SK-N-SH (cell line): ENCODE measurements at regions not wholly inside any gene's neighbourhood (a gene's known extent, or its start where the extent isn't known, plus 50 kb on each side); places are given as distances from the start of the nearest gene placed in this dataset.

Source experiments
- CTCF ChIA-PET: fragments of 300-600, 350-600 bp; formaldehyde crosslinking; extraction: SDS; loops from one replicate; lab custom pipeline; 2021; lab: Yijun Ruan, JAX
- POLR2A ChIA-PET: fragments of 350-600 bp; sonication (Branson Sonifier 250); formaldehyde crosslinking; extraction: SDS; loops from one replicate; lab custom pipeline; 2020; ENCODE audit warnings: antibody characterized with exemption, inconsistent platforms; lab: Yijun Ruan, JAX
- DNase-seq: peaks from one replicate; pipeline ENCODE4 v3.0.0; 2012
- H2AFZ ChIP-seq: fragments of 200-600 bp; sonication (generic); 2 replicates; pipeline ENCODE4 v1.8.1; 2016; ENCODE audit warnings: antibody characterized with exemption, mild to moderate bottlenecking, low read depth
- H3F3A ChIP-seq: fragments of 200-600 bp; sonication (generic); replicated peaks from 2 replicates; pipeline ENCODE3; 2016; ENCODE audit warnings: antibody characterized with exemption, mild to moderate bottlenecking; ENCODE audit not compliant: insufficient read depth
- H3K27ac ChIP-seq, 2 experiments: fragments of 200-500 bp in 1 of 2; fragments of 200-600 bp in 1 of 2; sonication (Bioruptor generic) in 1 of 2; sonication (generic), shearing (Covaris generic) in 1 of 2; 2 replicates each; pipeline versions ENCODE4 v1.5.1 to v1.6.1; 2014 to 2016; ENCODE audit warnings: low read depth in 2 of 2, inconsistent platforms in 1 of 2, low read length in 1 of 2, mild to moderate bottlenecking in 1 of 2, mixed read lengths in 1 of 2
- H3K27me3 ChIP-seq: fragments of 200-600 bp; sonication (generic), shearing (Covaris generic); 2 replicates; pipeline ENCODE4 v1.6.1; 2016; ENCODE audit warnings: mixed run types; ENCODE audit not compliant: insufficient read depth
- H3K36me3 ChIP-seq, 2 experiments: fragments of 200-500 bp in 1 of 2; fragments of 200-600 bp in 1 of 2; sonication (Bioruptor generic) in 1 of 2; sonication (generic) in 1 of 2; replicated peaks in 1 of 2; 2 replicates each; pipeline versions ENCODE3 to v1.5.1; 2014 to 2016; ENCODE audit warnings: low read length in 1 of 2, mild to moderate bottlenecking in 1 of 2; ENCODE audit not compliant: insufficient read depth in 2 of 2, control insufficient read depth in 1 of 2
- H3K4me1 ChIP-seq, 2 experiments: fragments of 200-500 bp in 1 of 2; fragments of 200-600 bp in 1 of 2; sonication (Bioruptor generic) in 1 of 2; sonication (generic), shearing (Covaris generic) in 1 of 2; 2 replicates each; pipeline versions ENCODE4 v1.5.1 to v1.6.1; 2014 to 2016; ENCODE audit warnings: low read depth in 1 of 2, low read length in 1 of 2, mixed run types in 1 of 2; ENCODE audit not compliant: insufficient read depth in 2 of 2, control insufficient read depth in 1 of 2
- H3K4me2 ChIP-seq: fragments of 200-600 bp; sonication (generic), shearing (Covaris generic); 2 replicates; pipeline ENCODE4 v1.6.1; 2017; ENCODE audit warnings: mixed run types
- H3K4me3 ChIP-seq, 2 experiments: fragments of 200-500 bp in 1 of 2; fragments of 200-600 bp in 1 of 2; sonication (Bioruptor generic) in 1 of 2; sonication (generic), shearing (Covaris generic) in 1 of 2; 2 replicates each; pipeline versions ENCODE4 v1.5.1 to v1.8.1; 2014 to 2016; ENCODE audit warnings: low read depth in 2 of 2, inconsistent platforms in 1 of 2, low read length in 1 of 2, mild to moderate bottlenecking in 1 of 2, mixed read lengths in 1 of 2, moderate library complexity in 1 of 2
- H3K79me2 ChIP-seq: fragments of 200-600 bp; sonication (generic); 2 replicates; pipeline ENCODE4 v1.8.1; 2017; ENCODE audit warnings: mild to moderate bottlenecking; ENCODE audit not compliant: insufficient read depth
- H3K9ac ChIP-seq: fragments of 200-600 bp; sonication (generic); 2 replicates; pipeline ENCODE4 v1.6.1; 2017; ENCODE audit warnings: mixed run types
- H3K9me2 ChIP-seq: fragments of 200-600 bp; sonication (generic); 2 replicates; pipeline ENCODE4 v1.6.1; 2017; ENCODE audit warnings: mixed run types
- H3K9me3 ChIP-seq: fragments of 200-600 bp; sonication (generic); 2 replicates; pipeline ENCODE4 v1.6.1; 2017; ENCODE audit warnings: mixed run types, mild to moderate bottlenecking, moderate library complexity
- H4K20me1 ChIP-seq: fragments of 200-600 bp; sonication (generic); 2 replicates; pipeline ENCODE4 v1.6.1; 2017; ENCODE audit warnings: mild to moderate bottlenecking, mixed run types; ENCODE audit not compliant: insufficient read depth
- ELF1 ChIP-seq: IDR thresholded peaks from 2 replicates; pipeline ENCODE4 v1.4.0; 2012
- EP300 ChIP-seq, 2 experiments: IDR thresholded peaks; 2 replicates each; pipeline versions ENCODE4 v1.4.0 to v1.6.1; 2012; ENCODE audit warnings: borderline replicate concordance in 1 of 2, low read depth in 1 of 2, low read length in 1 of 2
- EZH2phosphoT487 ChIP-seq: fragments of 200-600 bp; sonication (generic); IDR thresholded peaks from 2 replicates; pipeline ENCODE4 v1.6.1; 2017; ENCODE audit warnings: low read depth, mixed run types, mild to moderate bottlenecking, antibody characterized with exemption, moderate library complexity, borderline replicate concordance
- FOXJ3 ChIP-seq: sonication (generic); formaldehyde crosslinking; IDR thresholded peaks from 2 replicates; pipeline ENCODE4 v1.5.1; 2020; ENCODE audit warnings: mild to moderate bottlenecking, missing genetic modification reagents
- GABPA ChIP-seq: IDR thresholded peaks from 2 replicates; pipeline ENCODE4 v1.4.0; 2012; ENCODE audit warnings: low read depth, mild to moderate bottlenecking
- JUND ChIP-seq: IDR thresholded peaks from 2 replicates; pipeline ENCODE4 v1.4.0; 2012
- MEF2A ChIP-seq: IDR thresholded peaks from 2 replicates; pipeline ENCODE4 v1.4.0; 2012; ENCODE audit warnings: low read depth, borderline replicate concordance
- RFX5 ChIP-seq: IDR thresholded peaks from 2 replicates; pipeline ENCODE4 v1.6.1; 2012; ENCODE audit warnings: mild to moderate bottlenecking, improper control_type of control experiment, low read length
- RXRA ChIP-seq: IDR thresholded peaks from 2 replicates; pipeline ENCODE4 v1.4.0; 2012; ENCODE audit warnings: low read depth, mild to moderate bottlenecking, borderline replicate concordance
- SIN3A ChIP-seq: IDR thresholded peaks from 2 replicates; pipeline ENCODE4 v1.6.1; 2012; ENCODE audit warnings: low read depth, mild to moderate bottlenecking, low read length, moderate library complexity, borderline replicate concordance
- TAF1 ChIP-seq: IDR thresholded peaks from 2 replicates; pipeline ENCODE4 v1.6.1; 2012; ENCODE audit warnings: low read depth, mild to moderate bottlenecking, low read length, moderate library complexity, borderline replicate concordance
- TCF12 ChIP-seq: IDR thresholded peaks from 2 replicates; pipeline ENCODE4 v1.4.0; 2012
- WGBS: methylation state at CpG from one replicate; pipeline ENCODE4 v1.1.6; 2017; ENCODE audit warnings: low lambda C conversion rate; 5-methylcytosine and 5-hydroxymethylcytosine counted together
- TF ChIP-seq, protein P1 (sequence below): fragments of 150-350 bp; IDR thresholded peaks from 2 replicates; pipeline ENCODE4 v1.6.1; 2016; ENCODE audit warnings: mild to moderate bottlenecking, low read depth, low read length
- TF ChIP-seq, protein P2 (sequence below): IDR thresholded peaks from 2 replicates; pipeline ENCODE4; 2012
- TF ChIP-seq, protein P3 (sequence below): IDR thresholded peaks from 2 replicates; pipeline ENCODE4 v1.4.0; 2012; ENCODE audit warnings: low read depth, borderline replicate concordance
- TF ChIP-seq, protein P4 (sequence below): IDR thresholded peaks from 2 replicates; pipeline ENCODE4 v1.6.1; 2012; ENCODE audit warnings: mild to moderate bottlenecking, low read depth, low read length, moderate library complexity

DNA sequence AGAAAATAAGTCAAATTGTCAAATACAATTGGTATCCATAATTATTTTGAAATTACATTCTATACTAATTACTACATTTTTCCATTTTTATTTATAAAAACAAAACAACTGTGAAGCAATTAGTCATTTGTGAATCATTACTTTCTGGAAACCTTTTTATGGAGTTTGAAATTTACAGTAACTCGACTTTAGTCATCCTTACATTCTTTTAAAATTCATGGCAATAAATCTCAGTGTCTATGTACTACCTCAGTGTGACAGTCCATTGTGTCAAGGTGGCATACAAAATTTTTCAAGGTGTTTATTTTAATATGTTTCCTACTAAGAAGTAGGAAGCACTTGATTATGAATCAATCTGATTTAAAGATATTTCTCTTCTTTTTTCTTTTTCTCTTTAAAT lies 1949.4 kb upstream of the RAG2 start:
- Histone ChIP-seq H3K4me1 (peaks cover 0 to 5% of the 10 kb centered on the region in 2 experiments; a peak in 1 of 4 replicates), H3K79me2 (no peaks in the 10 kb centered on the region), H4K20me1 (no peaks in the 10 kb centered on the region), H3K9ac (no peak overlapping the region), H3K36me3 (no peaks in the 10 kb centered on the region), H3K4me3 (no peak overlapping the region), H3K27ac (no peak overlapping the region), H2AFZ (no peak overlapping the region), H3F3A (peaks cover 4% of the 10 kb centered on the region), H3K9me3 (no peaks in the 10 kb centered on the region), H3K27me3 (no peaks in the 10 kb centered on the region), H3K4me2 (no peak overlapping the region), H3K9me2 (no peaks in the 10 kb centered on the region)
- ChIA-PET CTCF (no interaction called here), POLR2A (no interaction called here)
- WGBS, result 2% methylated on average over 1 of the region's 1 CpG
- TF ChIP-seq JUND, result no peak
- DNase-seq, result no peak

DNA sequence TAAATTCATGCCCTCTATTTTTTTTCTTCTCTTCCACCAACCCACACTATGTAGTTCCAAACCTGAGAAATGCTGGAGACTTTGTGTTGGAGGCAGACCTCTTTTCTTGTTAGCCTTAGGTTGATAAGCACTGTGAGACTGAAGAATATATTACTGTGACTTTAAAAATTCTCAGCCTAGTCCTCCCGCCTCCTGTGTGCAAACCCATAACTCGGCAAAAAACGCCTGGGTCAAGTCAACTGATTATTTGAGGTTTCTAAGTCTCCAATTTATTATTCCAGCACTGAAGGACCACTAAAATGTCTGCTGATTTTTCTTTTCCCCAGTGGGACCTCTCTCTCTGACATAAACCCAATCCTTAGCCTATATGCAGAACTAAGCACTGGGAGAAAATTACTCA lies 1946.0 kb upstream of the RAG2 start:
- Histone ChIP-seq H3K4me3 (no peak overlapping the region), H3K4me1 (peaks cover 0 to 5% of the 10 kb centered on the region in 2 experiments; a peak in 2 of 4 replicates), H3K79me2 (no peaks in the 10 kb centered on the region), H3F3A (peaks cover 4% of the 10 kb centered on the region), H4K20me1 (no peaks in the 10 kb centered on the region), H3K9me3 (no peaks in the 10 kb centered on the region), H3K9ac (no peak overlapping the region), H2AFZ (no peak overlapping the region), H3K27me3 (no peaks in the 10 kb centered on the region), H3K36me3 (no peaks in the 10 kb centered on the region), H3K9me2 (no peaks in the 10 kb centered on the region), H3K4me2 (no peak overlapping the region), H3K27ac (no peak overlapping the region)
- TF ChIP-seq FOXJ3 (CRISPR knock-in tag), result no peak
- no peak for TF ChIP-seq GABPA
- no peak for TF ChIP-seq SIN3A
- TF ChIP-seq RFX5, result no peak
- DNase-seq, result no peak
- WGBS, result 0% methylated on average over 3 of the region's 3 CpGs
- ChIA-PET CTCF (no interaction called here), POLR2A (no interaction called here)

DNA sequence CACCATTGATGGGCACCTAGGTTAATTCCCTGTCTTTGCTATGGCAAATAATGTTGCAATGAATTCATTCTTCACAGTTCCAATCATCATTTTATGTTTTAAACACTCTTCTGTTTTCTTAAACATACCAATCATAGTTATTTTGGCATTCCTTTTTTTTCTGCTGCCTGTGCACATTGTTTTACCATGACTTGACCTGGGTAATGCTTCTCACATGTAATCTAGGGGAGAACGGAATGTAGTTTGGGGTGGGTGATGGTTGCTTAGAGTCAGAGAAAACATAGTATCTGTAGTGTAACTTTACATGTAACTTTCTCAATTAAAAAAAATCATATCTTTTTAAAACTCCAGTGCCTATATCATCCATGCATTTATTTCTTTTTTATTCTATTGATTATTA lies 1945.3 kb upstream of the RAG2 start:
- no peak for TF ChIP-seq TAF1
- TF ChIP-seq SIN3A, result no peak
- TF ChIP-seq MEF2A, result no peak
- no peak for TF ChIP-seq ELF1
- TF ChIP-seq, protein P1, sequence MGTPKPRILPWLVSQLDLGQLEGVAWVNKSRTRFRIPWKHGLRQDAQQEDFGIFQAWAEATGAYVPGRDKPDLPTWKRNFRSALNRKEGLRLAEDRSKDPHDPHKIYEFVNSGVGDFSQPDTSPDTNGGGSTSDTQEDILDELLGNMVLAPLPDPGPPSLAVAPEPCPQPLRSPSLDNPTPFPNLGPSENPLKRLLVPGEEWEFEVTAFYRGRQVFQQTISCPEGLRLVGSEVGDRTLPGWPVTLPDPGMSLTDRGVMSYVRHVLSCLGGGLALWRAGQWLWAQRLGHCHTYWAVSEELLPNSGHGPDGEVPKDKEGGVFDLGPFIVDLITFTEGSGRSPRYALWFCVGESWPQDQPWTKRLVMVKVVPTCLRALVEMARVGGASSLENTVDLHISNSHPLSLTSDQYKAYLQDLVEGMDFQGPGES, result no peak
- TF ChIP-seq RXRA, result no peak
- no peak for TF ChIP-seq EZH2phosphoT487
- TF ChIP-seq, protein P2, sequence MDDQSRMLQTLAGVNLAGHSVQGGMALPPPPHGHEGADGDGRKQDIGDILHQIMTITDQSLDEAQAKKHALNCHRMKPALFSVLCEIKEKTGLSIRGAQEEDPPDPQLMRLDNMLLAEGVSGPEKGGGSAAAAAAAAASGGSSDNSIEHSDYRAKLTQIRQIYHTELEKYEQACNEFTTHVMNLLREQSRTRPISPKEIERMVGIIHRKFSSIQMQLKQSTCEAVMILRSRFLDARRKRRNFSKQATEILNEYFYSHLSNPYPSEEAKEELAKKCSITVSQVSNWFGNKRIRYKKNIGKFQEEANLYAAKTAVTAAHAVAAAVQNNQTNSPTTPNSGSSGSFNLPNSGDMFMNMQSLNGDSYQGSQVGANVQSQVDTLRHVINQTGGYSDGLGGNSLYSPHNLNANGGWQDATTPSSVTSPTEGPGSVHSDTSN, result no peak
- TF ChIP-seq EP300 (IDR thresholded peaks at IDR 0.05; ENCODE audit: borderline replicate concordance in 1 of 2, low read depth in 1 of 2, low read length in 1 of 2), result no peak
- no peak for TF ChIP-seq TCF12
- no peak for TF ChIP-seq JUND
- TF ChIP-seq, protein P3, sequence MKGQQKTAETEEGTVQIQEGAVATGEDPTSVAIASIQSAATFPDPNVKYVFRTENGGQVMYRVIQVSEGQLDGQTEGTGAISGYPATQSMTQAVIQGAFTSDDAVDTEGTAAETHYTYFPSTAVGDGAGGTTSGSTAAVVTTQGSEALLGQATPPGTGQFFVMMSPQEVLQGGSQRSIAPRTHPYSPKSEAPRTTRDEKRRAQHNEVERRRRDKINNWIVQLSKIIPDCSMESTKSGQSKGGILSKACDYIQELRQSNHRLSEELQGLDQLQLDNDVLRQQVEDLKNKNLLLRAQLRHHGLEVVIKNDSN, result no peak
- TF ChIP-seq, protein P4, sequence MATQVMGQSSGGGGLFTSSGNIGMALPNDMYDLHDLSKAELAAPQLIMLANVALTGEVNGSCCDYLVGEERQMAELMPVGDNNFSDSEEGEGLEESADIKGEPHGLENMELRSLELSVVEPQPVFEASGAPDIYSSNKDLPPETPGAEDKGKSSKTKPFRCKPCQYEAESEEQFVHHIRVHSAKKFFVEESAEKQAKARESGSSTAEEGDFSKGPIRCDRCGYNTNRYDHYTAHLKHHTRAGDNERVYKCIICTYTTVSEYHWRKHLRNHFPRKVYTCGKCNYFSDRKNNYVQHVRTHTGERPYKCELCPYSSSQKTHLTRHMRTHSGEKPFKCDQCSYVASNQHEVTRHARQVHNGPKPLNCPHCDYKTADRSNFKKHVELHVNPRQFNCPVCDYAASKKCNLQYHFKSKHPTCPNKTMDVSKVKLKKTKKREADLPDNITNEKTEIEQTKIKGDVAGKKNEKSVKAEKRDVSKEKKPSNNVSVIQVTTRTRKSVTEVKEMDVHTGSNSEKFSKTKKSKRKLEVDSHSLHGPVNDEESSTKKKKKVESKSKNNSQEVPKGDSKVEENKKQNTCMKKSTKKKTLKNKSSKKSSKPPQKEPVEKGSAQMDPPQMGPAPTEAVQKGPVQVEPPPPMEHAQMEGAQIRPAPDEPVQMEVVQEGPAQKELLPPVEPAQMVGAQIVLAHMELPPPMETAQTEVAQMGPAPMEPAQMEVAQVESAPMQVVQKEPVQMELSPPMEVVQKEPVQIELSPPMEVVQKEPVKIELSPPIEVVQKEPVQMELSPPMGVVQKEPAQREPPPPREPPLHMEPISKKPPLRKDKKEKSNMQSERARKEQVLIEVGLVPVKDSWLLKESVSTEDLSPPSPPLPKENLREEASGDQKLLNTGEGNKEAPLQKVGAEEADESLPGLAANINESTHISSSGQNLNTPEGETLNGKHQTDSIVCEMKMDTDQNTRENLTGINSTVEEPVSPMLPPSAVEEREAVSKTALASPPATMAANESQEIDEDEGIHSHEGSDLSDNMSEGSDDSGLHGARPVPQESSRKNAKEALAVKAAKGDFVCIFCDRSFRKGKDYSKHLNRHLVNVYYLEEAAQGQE, result no peak
- H3F3A ChIP-seq, result peaks cover 4% of the 10 kb centered on the region
- H3K9ac ChIP-seq, result no peak overlapping the region
- no peaks in the 10 kb centered on the region for H3K36me3 ChIP-seq
- no peak for DNase-seq
- peaks cover 0 to 5% of the 10 kb centered on the region in 2 experiments; a peak in 2 of 4 replicates for H3K4me1 ChIP-seq
- H3K9me3 ChIP-seq, result no peaks in the 10 kb centered on the region
- CTCF ChIA-PET, result no interaction called here
- POLR2A ChIA-PET, result no interaction called here
- no peaks in the 10 kb centered on the region for H3K27me3 ChIP-seq
- H4K20me1 ChIP-seq, result no peaks in the 10 kb centered on the region
- H2AFZ ChIP-seq, result no peak overlapping the region
- no peaks in the 10 kb centered on the region for H3K79me2 ChIP-seq
- 43% methylated on average over 1 of the region's 1 CpG for WGBS
- H3K27ac ChIP-seq, result no peak overlapping the region
- no peaks in the 10 kb centered on the region for H3K9me2 ChIP-seq
- no peak overlapping the region for H3K4me2 ChIP-seq
- H3K4me3 ChIP-seq, result no peak overlapping the region
